Hepatocyte (in vitro differentiated cells): ENCODE measurements at regions not wholly inside any gene's neighbourhood (a gene's known extent, or its start where the extent isn't known, plus 50 kb on each side); places are given as distances from the start of the nearest gene placed in this dataset.

Source experiments
- CTCF ChIP-seq: fragments of 200-600 bp; sonication (generic); IDR thresholded peaks from 2 replicates; pipeline ENCODE4 v1.5.1; 2016; ENCODE audit warnings: antibody characterized with exemption, mild to moderate bottlenecking; ENCODE audit not compliant: poor library complexity
- EZH2phosphoT487 ChIP-seq: fragments of 200-600 bp; sonication (generic); IDR thresholded peaks from one replicate; pipeline ENCODE4 v1.6.1; 2018; ENCODE audit warnings: antibody characterized with exemption, mild to moderate bottlenecking, low read depth, moderate library complexity; ENCODE audit not compliant: unreplicated experiment, severe bottlenecking

GRCh38 chr1:30328100-30328370 lies 395.4 kb downstream of the MATN1 start:
- TF ChIP-seq CTCF (no peak), EZH2phosphoT487 (no peak)
